ENCODE measurements at regions not wholly inside any gene's neighbourhood (a gene's known extent, or its start where the extent isn't known, plus 50 kb on each side); places are given as distances from the start of the nearest gene placed in this dataset.

GRCh38 chr2:4869154-4869553 lies 823.0 kb upstream of the SOX11 start:
- TF ChIP-seq, protein P1, sequence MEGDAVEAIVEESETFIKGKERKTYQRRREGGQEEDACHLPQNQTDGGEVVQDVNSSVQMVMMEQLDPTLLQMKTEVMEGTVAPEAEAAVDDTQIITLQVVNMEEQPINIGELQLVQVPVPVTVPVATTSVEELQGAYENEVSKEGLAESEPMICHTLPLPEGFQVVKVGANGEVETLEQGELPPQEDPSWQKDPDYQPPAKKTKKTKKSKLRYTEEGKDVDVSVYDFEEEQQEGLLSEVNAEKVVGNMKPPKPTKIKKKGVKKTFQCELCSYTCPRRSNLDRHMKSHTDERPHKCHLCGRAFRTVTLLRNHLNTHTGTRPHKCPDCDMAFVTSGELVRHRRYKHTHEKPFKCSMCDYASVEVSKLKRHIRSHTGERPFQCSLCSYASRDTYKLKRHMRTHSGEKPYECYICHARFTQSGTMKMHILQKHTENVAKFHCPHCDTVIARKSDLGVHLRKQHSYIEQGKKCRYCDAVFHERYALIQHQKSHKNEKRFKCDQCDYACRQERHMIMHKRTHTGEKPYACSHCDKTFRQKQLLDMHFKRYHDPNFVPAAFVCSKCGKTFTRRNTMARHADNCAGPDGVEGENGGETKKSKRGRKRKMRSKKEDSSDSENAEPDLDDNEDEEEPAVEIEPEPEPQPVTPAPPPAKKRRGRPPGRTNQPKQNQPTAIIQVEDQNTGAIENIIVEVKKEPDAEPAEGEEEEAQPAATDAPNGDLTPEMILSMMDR (IDR thresholded peaks at IDR 0.05) = no peak
- no peak for TF ChIP-seq ZFX (IDR thresholded peaks at IDR 0.05; ENCODE audit: borderline replicate concordance)
